ENCODE measurements at regions not wholly inside any gene's neighbourhood (a gene's known extent, or its start where the extent isn't known, plus 50 kb on each side); places are given as distances from the start of the nearest gene placed in this dataset.

GRCh38 chr14:76710056-76711010 lies 50.9 kb upstream of the VASH1 start:
- peak; percentile 37 to 59 (median 58) for TF ChIP-seq CTCF (IDR thresholded peaks at IDR 0.05)
- TF ChIP-seq POLR2A (IDR thresholded peaks at IDR 0.05) = no peak

Data from breast epithelium (tissue), 3 donors.